Upper lobe of right lung (tissue), 1 donor: ENCODE measurements at regions not wholly inside any gene's neighbourhood (a gene's known extent, or its start where the extent isn't known, plus 50 kb on each side); places are given as distances from the start of the nearest gene placed in this dataset.

Source experiments
- ATAC-seq: fragments of 200-7000 bp; cut with Tn5 transposase; one replicate; pipeline ENCODE4 v1.9.1; 2020; ENCODE audit warnings: mild to moderate bottlenecking, moderate library complexity
- DNase-seq: peaks from one replicate; pipeline ENCODE4 v3.0.0-alpha.2; 2020
- H3K27ac ChIP-seq: fragments of 200-600 bp; one replicate; pipeline ENCODE4 v1.8.0; 2022
- H3K27me3 ChIP-seq: fragments of 200-600 bp; one replicate; pipeline ENCODE4 v1.8.0; 2022; ENCODE audit warnings: mild to moderate bottlenecking
- H3K36me3 ChIP-seq: fragments of 200-600 bp; one replicate; pipeline ENCODE4 v1.8.0; 2022
- H3K4me1 ChIP-seq: fragments of 200-600 bp; one replicate; pipeline ENCODE4 v1.8.0; 2022
- H3K4me3 ChIP-seq: fragments of 200-600 bp; one replicate; pipeline ENCODE4 v1.8.0; 2022; ENCODE audit warnings: mild to moderate bottlenecking
- H3K9me3 ChIP-seq: fragments of 200-600 bp; one replicate; pipeline ENCODE4 v1.8.0; 2022
- intact Hi-C: fragments of 100-400 bp; cut with DNase I; formaldehyde crosslinking; loops from one replicate; pipeline ENCODE4 v1.11.0; 2022
- TF ChIP-seq, protein P1 (sequence below): fragments of 200-600 bp; IDR thresholded peaks from one replicate; pipeline ENCODE4 v1.8.0; 2022; ENCODE audit warnings: antibody characterized with exemption
- donor health status: DM: no; HTN: yes; CAD: no; lungs with severe emphysema.

DNA sequence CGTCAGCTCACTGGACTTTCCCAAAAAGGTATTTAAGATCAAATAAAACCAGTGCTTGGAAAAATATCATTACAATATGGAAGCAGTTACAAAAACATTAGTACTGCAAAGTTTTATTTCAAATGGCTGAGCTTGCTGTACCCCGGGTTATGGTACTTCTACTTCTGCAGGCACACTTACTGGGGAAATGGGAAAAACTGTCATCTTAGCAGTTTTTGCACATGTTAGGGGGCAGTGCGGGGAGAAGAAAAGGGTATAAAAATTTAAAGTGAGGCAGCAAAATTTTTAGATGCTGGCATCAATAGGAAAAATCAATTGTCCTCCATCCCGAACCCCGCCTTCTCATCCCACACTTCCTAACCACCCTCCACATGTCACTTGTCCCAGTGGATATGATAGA is 133.4 kb downstream of the ATG4C start:
- intact Hi-C loops = no loop called here
- no peak for DNase-seq
- Histone ChIP-seq H3K4me1 (no peaks in the 10 kb centered on the region), H3K4me3 (no peak overlapping the region), H3K9me3 (no peaks in the 10 kb centered on the region), H3K27me3 (no peaks in the 10 kb centered on the region), H3K27ac (no peak overlapping the region), H3K36me3 (no peaks in the 10 kb centered on the region)
- TF ChIP-seq, protein P1, sequence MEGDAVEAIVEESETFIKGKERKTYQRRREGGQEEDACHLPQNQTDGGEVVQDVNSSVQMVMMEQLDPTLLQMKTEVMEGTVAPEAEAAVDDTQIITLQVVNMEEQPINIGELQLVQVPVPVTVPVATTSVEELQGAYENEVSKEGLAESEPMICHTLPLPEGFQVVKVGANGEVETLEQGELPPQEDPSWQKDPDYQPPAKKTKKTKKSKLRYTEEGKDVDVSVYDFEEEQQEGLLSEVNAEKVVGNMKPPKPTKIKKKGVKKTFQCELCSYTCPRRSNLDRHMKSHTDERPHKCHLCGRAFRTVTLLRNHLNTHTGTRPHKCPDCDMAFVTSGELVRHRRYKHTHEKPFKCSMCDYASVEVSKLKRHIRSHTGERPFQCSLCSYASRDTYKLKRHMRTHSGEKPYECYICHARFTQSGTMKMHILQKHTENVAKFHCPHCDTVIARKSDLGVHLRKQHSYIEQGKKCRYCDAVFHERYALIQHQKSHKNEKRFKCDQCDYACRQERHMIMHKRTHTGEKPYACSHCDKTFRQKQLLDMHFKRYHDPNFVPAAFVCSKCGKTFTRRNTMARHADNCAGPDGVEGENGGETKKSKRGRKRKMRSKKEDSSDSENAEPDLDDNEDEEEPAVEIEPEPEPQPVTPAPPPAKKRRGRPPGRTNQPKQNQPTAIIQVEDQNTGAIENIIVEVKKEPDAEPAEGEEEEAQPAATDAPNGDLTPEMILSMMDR = no peak
- no peak for ATAC-seq

DNA sequence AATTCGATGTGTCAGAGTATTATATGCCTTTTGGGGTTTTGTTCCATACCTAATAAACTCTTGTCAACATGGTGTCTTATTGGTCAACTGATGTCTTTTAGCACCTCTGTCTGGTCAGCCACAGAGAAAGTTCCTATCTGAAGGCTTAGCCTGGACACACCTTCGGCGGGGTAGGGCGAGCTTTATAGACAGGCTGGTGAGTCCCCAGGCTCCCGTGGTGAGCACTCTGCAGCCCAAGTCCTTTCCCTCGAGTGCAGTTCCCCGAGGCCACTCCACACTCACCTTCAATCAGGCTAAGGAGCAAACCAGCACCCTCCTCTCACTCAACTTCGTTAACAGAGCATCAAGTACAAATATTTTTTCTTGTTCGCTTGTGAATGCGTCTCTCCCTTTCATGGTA is 133.9 kb downstream of the ATG4C start:
- intact Hi-C loops = no loop called here
- H3K4me1 ChIP-seq = no peaks in the 10 kb centered on the region
- no peaks in the 10 kb centered on the region for H3K27me3 ChIP-seq
- H3K4me3 ChIP-seq = no peak overlapping the region
- DNase-seq (no peak), ATAC-seq (no peak)
- H3K9me3 ChIP-seq = no peaks in the 10 kb centered on the region
- TF ChIP-seq, protein P1 = no peak
- no peaks in the 10 kb centered on the region for H3K36me3 ChIP-seq
- H3K27ac ChIP-seq = no peak overlapping the region

DNA sequence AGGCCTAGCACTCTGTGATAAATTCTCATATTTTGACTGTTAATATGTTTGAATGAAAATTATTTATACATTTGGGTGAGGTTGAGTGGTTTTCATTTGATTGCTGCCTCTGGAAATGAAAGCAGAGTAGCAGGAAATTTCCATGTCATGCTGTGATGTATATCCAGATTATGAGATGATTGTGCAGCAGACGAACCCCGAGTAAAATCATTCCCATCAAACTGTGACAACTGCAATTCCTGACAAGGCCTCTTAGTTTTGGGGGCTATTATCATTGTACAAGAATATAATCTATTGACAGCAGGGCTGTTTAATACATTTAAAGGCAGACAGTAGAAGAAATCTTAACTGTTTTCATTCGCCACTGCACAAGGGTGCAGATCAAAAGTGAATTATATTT is 134.8 kb downstream of the ATG4C start:
- TF ChIP-seq, protein P1 = no peak
- intact Hi-C loops = no loop called here
- H3K27ac ChIP-seq = no peak overlapping the region
- no peaks in the 10 kb centered on the region for H3K27me3 ChIP-seq
- H3K4me1 ChIP-seq = no peaks in the 10 kb centered on the region
- H3K4me3 ChIP-seq = no peak overlapping the region
- ATAC-seq (no peak), DNase-seq (no peak)
- no peaks in the 10 kb centered on the region for H3K36me3 ChIP-seq
- no peaks in the 10 kb centered on the region for H3K9me3 ChIP-seq

DNA sequence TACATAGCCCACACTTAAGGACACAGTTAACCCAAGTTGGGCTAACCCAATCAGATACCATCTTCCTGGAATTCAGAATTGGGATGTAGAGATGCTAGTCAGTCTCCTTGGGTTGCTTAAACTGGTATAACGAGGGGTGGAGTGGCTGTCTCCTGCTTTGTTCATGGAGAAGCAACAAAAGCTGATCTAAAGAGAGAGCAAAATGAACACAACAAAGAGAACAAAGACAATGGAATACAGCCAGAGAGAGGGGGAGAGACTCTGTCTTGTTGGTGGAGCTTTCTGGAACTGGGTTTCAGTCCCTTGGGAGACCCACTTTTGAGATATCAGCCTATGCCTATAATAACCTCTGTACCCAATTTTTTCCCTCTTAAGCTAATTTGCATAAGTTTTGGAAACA is 138.1 kb downstream of the ATG4C start:
- no peak for ATAC-seq
- Histone ChIP-seq H3K27me3 (no peaks in the 10 kb centered on the region), H3K27ac (no peak overlapping the region), H3K36me3 (no peaks in the 10 kb centered on the region), H3K9me3 (no peaks in the 10 kb centered on the region), H3K4me1 (no peaks in the 10 kb centered on the region), H3K4me3 (no peak overlapping the region)
- intact Hi-C loops = no loop called here
- TF ChIP-seq, protein P1 = no peak
- no peak for DNase-seq

DNA sequence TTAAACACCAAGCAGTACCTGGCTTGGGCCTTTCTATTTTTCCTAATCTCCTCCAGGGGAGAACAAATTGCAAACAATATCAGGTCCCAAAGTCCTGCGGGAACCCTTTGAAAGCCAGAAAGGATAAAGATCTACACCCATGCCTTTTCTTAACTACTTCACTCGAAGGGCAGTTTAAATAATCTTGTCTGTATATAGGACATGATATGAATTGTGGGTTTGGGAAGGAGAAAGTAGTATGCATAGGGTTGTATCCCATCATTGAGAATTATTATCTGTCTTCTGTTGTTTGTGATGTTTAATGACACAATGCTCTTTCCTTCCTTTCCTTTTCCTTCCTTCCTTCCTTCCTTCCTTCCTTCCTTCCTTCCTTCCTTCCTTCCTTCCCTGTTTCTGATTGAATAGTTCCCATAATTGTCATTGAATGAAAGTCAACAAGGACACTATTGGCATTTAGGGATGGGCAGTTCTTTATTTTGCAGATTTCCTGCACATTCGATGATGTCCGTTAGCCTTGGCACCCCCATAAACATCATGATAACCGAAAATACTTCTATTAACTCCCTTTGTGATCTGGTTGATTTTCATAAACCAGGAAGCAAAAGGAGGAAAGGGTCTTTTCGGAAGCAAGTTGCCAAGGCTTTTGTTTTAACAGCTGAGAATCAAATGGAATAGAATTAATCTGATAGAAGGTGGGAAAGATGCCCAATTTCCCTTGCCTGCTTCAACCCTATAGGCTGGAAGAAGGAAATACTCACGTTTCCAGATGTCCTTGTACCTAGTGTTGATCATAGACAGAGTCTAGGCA is 141.3 kb downstream of the ATG4C start:
- Histone ChIP-seq H3K27ac (no peak overlapping the region), H3K36me3 (no peaks in the 10 kb centered on the region), H3K27me3 (no peaks in the 10 kb centered on the region), H3K4me3 (no peak overlapping the region), H3K9me3 (no peaks in the 10 kb centered on the region), H3K4me1 (no peaks in the 10 kb centered on the region)
- intact Hi-C loops = no loop called here
- TF ChIP-seq, protein P1 = no peak
- no peak for DNase-seq
- ATAC-seq = no peak
